Stimulated activated naive B cell treated with anti-CD40 and anti-IgM and Interleukin-4, amounts not matched to agents 10 μg/mL and 1 μg/mL and 100 μg/mL, for 72 hours (primary cell): ENCODE measurements at regions not wholly inside any gene's neighbourhood (a gene's known extent, or its start where the extent isn't known, plus 50 kb on each side); places are given as distances from the start of the nearest gene placed in this dataset.

ENCODE experiments used
- ATAC-seq, 2 donors: fragments of 150-1000 bp; cut with Tn5 transposase; replicated peaks; 2 replicates each; pipeline ENCODE4 v1.10.0; 2021; ENCODE audit warnings: moderate library complexity in 1 of 2
- DNase-seq: peaks from one replicate; pipeline ENCODE4 v3.0.0; 2021
- H3K27ac Mint-ChIP-seq: one replicate; pipeline ENCODE4 v1.8.0; 2022; ENCODE audit warnings: mild to moderate bottlenecking, mixed read lengths
- H3K27me3 Mint-ChIP-seq, 2 donors: one replicate each; pipeline ENCODE4 v1.8.0; 2022; ENCODE audit warnings: mixed read lengths in 2 of 2
- H3K36me3 Mint-ChIP-seq, 2 donors: one replicate each; pipeline ENCODE4 v1.8.0; 2022; ENCODE audit warnings: mixed read lengths in 2 of 2, mild to moderate bottlenecking in 1 of 2
- H3K4me1 Mint-ChIP-seq, 2 donors: one replicate each; pipeline ENCODE4 v1.8.0; 2022; ENCODE audit warnings: mixed read lengths in 2 of 2, mild to moderate bottlenecking in 1 of 2
- H3K4me3 Mint-ChIP-seq, 2 donors: one replicate each; pipeline ENCODE4 v1.8.0; 2022; ENCODE audit warnings: mild to moderate bottlenecking in 2 of 2, mixed read lengths in 2 of 2, moderate library complexity in 1 of 2
- H3K9me3 Mint-ChIP-seq, 2 donors: one replicate each; pipeline ENCODE4 v1.8.0; 2022; ENCODE audit warnings: mixed read lengths in 2 of 2, mild to moderate bottlenecking in 1 of 2

- Mint-ChIP-seq H3K27me3 (peaks cover 7 to 9% of the 10 kb centered on the region in 2 donors), H3K27ac (no peak overlapping the region)
- peak in 1 of 2 donors; percentile 43 for ATAC-seq
Observed at GRCh38 chr5:17399931-17400330, 98.1 kb upstream of the TAF11L2 start.

DNA sequence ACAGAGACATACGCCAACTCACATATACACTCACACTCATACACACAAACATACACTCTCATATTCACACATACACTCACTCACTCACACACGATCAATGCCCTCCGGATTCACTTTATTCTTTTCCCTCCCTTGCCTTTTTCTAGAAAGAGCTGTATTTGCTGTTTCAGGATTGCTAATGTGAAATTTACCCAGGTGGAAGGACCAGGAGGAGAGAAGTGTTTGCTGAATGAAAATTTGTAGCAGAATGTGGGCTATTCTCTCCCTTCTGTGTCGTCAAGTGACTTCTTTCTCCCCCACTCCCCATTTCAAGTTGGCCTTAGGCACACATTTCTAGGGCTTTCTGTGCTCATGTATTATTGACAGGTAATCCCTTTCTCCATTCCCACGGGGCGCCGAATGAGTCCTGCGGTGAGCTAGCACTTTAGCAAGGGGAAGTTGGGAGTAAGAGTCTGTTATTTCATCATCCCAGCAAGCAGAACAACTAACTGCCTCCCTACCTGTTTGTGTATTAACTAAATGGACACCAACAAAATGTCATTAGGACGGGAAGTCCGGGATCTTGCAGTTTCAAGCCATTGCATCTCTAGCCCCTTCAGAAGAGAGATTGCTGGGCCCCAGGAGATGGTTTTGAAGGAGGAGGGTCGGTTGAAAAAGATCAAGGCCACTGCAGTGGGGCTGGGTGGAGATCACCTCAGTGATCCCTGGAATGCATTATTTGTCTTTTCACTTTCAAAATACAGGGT lies 97.1 kb upstream of the TAF11L2 start:
- Mint-ChIP-seq H3K27me3 (peaks cover 7 to 9% of the 10 kb centered on the region in 2 donors), H3K4me3 (no peak overlapping the region), H3K36me3 (peaks cover 3 to 4% of the 10 kb centered on the region in 2 donors), H3K4me1 (peaks cover 36 to 51% of the 10 kb centered on the region in 2 donors), H3K9me3 (peaks cover 3 to 7% of the 10 kb centered on the region in 2 donors), H3K27ac (no peak overlapping the region)
- no peak for DNase-seq
- ATAC-seq: no peak

More at GRCh38 chr5:17399931-17400330, 98.1 kb upstream of the TAF11L2 start:
- no peak for DNase-seq
- Mint-ChIP-seq H3K4me3 (no peak overlapping the region), H3K9me3 (peaks cover 3 to 7% of the 10 kb centered on the region in 2 donors), H3K36me3 (peaks cover 3 to 4% of the 10 kb centered on the region in 2 donors), H3K4me1 (peaks cover 36 to 51% of the 10 kb centered on the region in 2 donors)

DNA sequence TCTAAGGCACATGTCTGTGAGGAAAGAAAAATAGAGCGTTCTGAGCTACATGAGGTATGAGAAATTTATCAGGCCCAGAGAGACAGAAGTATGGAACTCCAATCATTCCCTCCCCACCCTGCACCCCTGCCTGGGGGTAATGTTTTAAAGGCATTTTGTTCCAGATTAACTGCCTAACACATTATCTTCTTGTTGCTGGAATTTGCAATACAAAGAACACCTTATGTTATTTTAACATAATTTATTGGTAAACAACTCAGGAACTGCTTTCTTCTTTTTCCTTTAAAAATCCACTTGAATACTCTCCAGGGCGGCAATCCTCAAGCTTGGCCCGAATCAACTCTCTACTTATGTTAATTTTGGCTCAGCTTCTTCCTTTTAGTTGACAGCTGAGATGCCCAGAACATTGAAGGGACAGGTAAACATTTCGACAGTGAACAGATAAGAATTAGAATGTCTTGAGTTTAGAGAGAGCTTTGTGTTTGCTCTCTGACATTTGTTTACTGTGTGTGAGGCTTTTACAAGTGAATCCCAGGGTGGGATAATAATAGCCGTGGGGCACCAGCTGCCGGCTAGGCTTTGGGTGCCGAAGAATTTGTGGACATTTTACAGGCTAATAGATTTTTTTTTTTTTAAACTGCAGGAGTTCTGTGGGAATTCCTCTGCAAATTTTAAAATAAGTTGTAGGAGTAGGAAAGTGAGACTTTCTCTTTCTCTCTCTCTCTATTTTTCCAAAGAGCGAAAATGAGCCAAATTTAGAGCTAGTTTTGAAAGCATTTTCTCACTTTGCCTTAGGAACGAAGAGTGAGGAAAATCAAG lies 96.4 kb upstream of the TAF11L2 start:
- peaks cover 2 to 5% of the 10 kb centered on the region in 2 donors for H3K9me3 Mint-ChIP-seq
- ATAC-seq (no peak), DNase-seq (no peak)
- no peak overlapping the region for H3K27ac Mint-ChIP-seq
- no peak overlapping the region for H3K4me3 Mint-ChIP-seq
- H3K4me1 Mint-ChIP-seq: peaks cover 32 to 43% of the 10 kb centered on the region in 2 donors
- peaks cover 7 to 9% of the 10 kb centered on the region in 2 donors for H3K27me3 Mint-ChIP-seq
- peaks cover 3% of the 10 kb centered on the region in 2 donors for H3K36me3 Mint-ChIP-seq

- Mint-ChIP-seq H3K4me3 (no peak overlapping the region), H3K9me3 (peaks cover 0 to 2% of the 10 kb centered on the region in 2 donors), H3K27ac (no peak overlapping the region), H3K36me3 (no peaks in the 10 kb centered on the region), H3K4me1 (peaks cover 29 to 38% of the 10 kb centered on the region in 2 donors), H3K27me3 (peaks cover 7 to 9% of the 10 kb centered on the region in 2 donors)
- no peak for ATAC-seq
- DNase-seq: no peak
Observed at GRCh38 chr5:17402289-17403121, 95.5 kb upstream of the TAF11L2 start.

DNA sequence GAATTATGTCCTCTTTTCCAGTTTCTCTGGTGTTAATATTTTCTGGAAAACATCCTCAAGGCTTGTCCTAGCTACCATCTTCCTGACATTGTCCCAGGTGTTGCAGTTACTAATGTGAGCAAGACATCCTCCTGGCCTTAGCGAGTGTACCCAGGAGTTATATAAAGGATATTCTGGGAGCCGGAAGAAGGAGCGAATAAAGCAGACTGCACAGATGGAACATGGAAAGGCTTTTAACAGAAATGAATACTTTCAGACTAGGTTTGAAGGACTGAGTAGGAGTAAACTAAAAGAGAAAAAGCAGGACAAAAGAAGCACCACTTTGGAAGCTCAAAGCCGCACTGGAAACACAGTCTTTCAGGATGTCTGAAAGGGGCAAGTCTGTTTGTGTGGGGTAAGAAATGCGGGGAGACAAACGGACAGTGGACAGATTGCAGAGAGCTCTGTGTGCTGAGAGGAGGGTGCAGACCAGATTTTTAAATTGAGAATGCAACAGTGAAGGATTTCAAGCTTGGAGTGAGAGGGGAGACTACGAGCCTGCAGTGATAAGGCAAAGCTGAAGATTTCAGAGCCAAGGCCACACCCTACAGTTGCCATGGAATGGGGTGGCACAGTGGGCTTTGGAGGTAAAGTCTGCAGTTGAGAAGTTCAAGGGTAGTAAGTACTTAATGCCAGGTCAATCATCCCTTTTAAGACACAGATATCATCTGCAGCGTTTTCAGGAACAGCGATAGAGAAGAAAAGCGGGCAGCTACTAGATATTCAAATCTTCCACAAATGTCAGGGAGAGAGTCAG lies 94.1 kb upstream of the TAF11L2 start:
- Mint-ChIP-seq H3K4me1 (peaks cover 18 to 26% of the 10 kb centered on the region in 2 donors), H3K27ac (no peak overlapping the region), H3K27me3 (peaks cover 7 to 9% of the 10 kb centered on the region in 2 donors)

GRCh38 chr5:17405976-17406375 lies 92.1 kb upstream of the TAF11L2 start:
- no peaks in the 10 kb centered on the region for H3K36me3 Mint-ChIP-seq

More for the DNA sequence above, 94.1 kb upstream of the TAF11L2 start:
- no peak for ATAC-seq
- no peak for DNase-seq
- no peak overlapping the region for H3K4me3 Mint-ChIP-seq
- H3K9me3 Mint-ChIP-seq: no peaks in the 10 kb centered on the region
- H3K36me3 Mint-ChIP-seq: no peaks in the 10 kb centered on the region

DNA sequence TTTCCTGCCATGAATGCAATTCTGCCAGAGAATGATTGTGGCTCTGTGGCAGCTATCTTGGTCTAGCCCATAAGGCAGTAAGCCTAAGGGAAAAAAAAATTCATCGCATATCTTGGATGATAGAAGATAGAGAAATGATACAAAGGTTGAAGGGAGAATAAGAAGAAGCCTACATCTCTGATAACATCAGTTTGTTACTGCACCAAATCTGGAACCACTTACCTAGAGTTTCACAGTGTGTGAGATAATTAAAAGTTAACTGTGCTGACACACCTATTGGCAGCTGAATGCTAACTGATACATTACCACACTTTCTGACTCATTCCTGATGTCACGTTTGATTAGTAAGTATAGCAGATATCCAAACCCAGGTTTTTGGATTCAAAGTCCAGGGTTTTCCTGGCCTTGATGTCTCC lies 91.6 kb upstream of the TAF11L2 start:
- Mint-ChIP-seq H3K9me3 (no peaks in the 10 kb centered on the region), H3K4me3 (no peak overlapping the region), H3K27ac (no peak overlapping the region), H3K4me1 (peaks cover 0 to under 1% of the 10 kb centered on the region in 2 donors), H3K36me3 (no peaks in the 10 kb centered on the region), H3K27me3 (peaks cover 9% of the 10 kb centered on the region in 2 donors)
- DNase-seq (no peak), ATAC-seq (no peak)

More at GRCh38 chr5:17405976-17406375, 92.1 kb upstream of the TAF11L2 start:
- peaks cover 3 to 5% of the 10 kb centered on the region in 2 donors for H3K4me1 Mint-ChIP-seq
- H3K27ac Mint-ChIP-seq: no peak overlapping the region
- H3K27me3 Mint-ChIP-seq: peaks cover 7 to 9% of the 10 kb centered on the region in 2 donors
- DNase-seq (no peak), ATAC-seq (no peak)
- H3K9me3 Mint-ChIP-seq: no peaks in the 10 kb centered on the region
- H3K4me3 Mint-ChIP-seq: no peak overlapping the region

- peaks cover 5 to 7% of the 10 kb centered on the region in 2 donors for H3K27me3 Mint-ChIP-seq
- H3K27ac Mint-ChIP-seq: no peak overlapping the region
- H3K9me3 Mint-ChIP-seq: no peaks in the 10 kb centered on the region
- ATAC-seq: no peak
- peaks cover 5 to 8% of the 10 kb centered on the region in 2 donors for H3K4me1 Mint-ChIP-seq
- no peak overlapping the region for H3K4me3 Mint-ChIP-seq
- DNase-seq: no peak
- no peaks in the 10 kb centered on the region for H3K36me3 Mint-ChIP-seq
Observed at GRCh38 chr5:17411436-17412402, 86.3 kb upstream of the TAF11L2 start.

DNA sequence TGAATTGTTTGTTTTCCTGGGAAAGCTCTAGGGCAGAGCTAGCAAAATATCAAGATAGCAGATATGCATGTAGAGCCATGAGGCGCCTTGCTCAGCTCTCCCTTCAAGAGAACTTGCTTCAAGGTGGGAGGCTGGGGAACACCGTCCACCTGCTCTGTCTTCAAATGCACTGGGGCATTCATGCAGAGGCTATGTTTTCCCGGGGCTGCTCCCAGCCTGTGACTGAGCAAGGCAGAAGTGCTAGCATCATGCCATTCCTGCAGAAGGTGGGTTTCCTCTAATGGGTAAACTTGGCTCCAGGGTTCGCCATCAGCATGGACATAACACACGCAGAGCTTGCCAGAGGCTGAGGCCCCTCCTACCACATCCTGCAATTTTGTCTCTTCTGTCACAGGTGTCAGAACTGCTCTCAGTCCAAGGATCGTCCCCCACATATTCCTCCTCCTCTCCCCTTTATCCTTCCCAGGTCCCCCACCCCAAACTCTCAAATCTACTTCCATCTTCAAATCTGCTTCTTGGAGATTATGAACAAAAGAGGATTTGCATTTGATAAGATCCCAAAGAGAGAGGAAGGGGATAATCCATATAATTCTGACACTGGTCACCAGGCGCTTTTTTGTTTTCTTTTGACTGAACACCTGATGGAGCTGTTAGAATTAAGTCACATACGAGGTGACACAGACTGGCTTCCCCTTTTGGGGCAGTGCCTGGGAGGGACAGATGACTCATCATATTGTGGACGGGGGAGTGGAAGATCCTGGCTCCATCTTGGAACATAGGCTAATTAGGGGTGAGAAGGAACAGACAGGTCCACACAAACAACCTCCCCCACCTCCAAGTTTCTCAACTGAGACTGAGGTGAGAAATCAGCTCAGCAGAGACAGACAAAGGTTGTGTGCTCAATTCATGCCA lies 85.0 kb upstream of the TAF11L2 start:
- no peaks in the 10 kb centered on the region for H3K36me3 Mint-ChIP-seq
- no peak overlapping the region for H3K4me3 Mint-ChIP-seq
- no peak overlapping the region for H3K27ac Mint-ChIP-seq
- peak; percentile 33 for DNase-seq
- ATAC-seq: peak; percentile 92 to 98
- peaks cover 5 to 7% of the 10 kb centered on the region in 2 donors for H3K27me3 Mint-ChIP-seq
- H3K9me3 Mint-ChIP-seq: no peaks in the 10 kb centered on the region
- peaks cover 5 to 8% of the 10 kb centered on the region in 2 donors for H3K4me1 Mint-ChIP-seq

- peaks cover 5 to 7% of the 10 kb centered on the region in 2 donors for H3K27me3 Mint-ChIP-seq
- H3K27ac Mint-ChIP-seq: no peak overlapping the region
- no peak for DNase-seq
- peaks cover 0 to 2% of the 10 kb centered on the region in 2 donors for H3K9me3 Mint-ChIP-seq
- peaks cover 5 to 8% of the 10 kb centered on the region in 2 donors for H3K4me1 Mint-ChIP-seq
- H3K4me3 Mint-ChIP-seq: no peak overlapping the region
- no peaks in the 10 kb centered on the region for H3K36me3 Mint-ChIP-seq
- peak; percentile 14 to 43 for ATAC-seq
Observed at GRCh38 chr5:17413691-17414090, 84.3 kb upstream of the TAF11L2 start.

DNA sequence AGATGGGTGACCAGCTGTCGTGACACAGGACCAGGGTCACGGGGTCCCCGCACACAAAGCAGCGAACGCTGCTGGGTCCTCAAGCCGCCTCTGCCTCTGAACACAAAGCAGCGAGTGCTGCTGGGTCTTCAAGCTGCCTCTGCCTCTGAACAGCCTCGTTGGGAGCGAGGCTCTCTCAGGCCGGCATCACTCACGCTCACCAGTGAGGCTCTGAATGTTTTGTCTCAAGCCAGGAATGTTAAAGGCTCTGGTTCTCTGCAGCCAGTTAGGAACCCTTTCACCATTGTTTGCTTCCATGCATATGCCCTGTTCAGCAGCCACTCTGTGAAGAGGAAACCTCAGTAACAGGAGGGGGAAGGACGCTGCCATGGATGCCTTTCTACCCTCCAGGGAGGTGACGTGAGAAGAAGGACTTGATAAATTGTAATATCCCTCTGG lies 82.7 kb upstream of the TAF11L2 start:
- DNase-seq (no peak), ATAC-seq (no peak)
- peaks cover 5 to 8% of the 10 kb centered on the region in 2 donors for H3K4me1 Mint-ChIP-seq
- H3K27me3 Mint-ChIP-seq: peaks cover 5 to 7% of the 10 kb centered on the region in 2 donors
- H3K9me3 Mint-ChIP-seq: peaks cover 0 to 2% of the 10 kb centered on the region in 2 donors
- no peak overlapping the region for H3K4me3 Mint-ChIP-seq
- H3K27ac Mint-ChIP-seq: no peak overlapping the region
- no peaks in the 10 kb centered on the region for H3K36me3 Mint-ChIP-seq
